BLaER1 treated with 17β-estradiol and CSF1 and Interleukin-3, amounts not matched to agents 10 nM and 100 nM (cell line): ENCODE measurements at regions not wholly inside any gene's neighbourhood (a gene's known extent, or its start where the extent isn't known, plus 50 kb on each side); places are given as distances from the start of the nearest gene placed in this dataset.

Experiments used
- H3K27ac ChIP-seq, 11 experiments: shearing (Covaris generic); formaldehyde crosslinking; 2 replicates each; pipeline ENCODE4 v1.8.1; 2022
- H3K27me3 ChIP-seq, 11 experiments: shearing (Covaris generic); formaldehyde crosslinking; 2 replicates each; pipeline ENCODE4 v1.8.1; 2022
- H3K36me3 ChIP-seq, 11 experiments: shearing (Covaris generic); formaldehyde crosslinking; 2 replicates each; pipeline ENCODE4 v1.8.1; 2022
- H3K4me1 ChIP-seq, 10 experiments: shearing (Covaris generic); formaldehyde crosslinking; 2 replicates each; pipeline ENCODE4 v1.8.1; 2022
- H3K4me2 ChIP-seq, 11 experiments: shearing (Covaris generic); formaldehyde crosslinking; 2 replicates each; pipeline ENCODE4 v1.8.1; 2022
- H3K4me3 ChIP-seq, 10 experiments: shearing (Covaris generic); formaldehyde crosslinking; 2 replicates each; pipeline ENCODE4 v1.8.1; 2022
- H3K9ac ChIP-seq, 11 experiments: shearing (Covaris generic); formaldehyde crosslinking; 2 replicates each; pipeline ENCODE4 v1.8.1; 2022
- H3K9me3 ChIP-seq, 11 experiments: shearing (Covaris generic); formaldehyde crosslinking; replicated peaks in 1 of 11; 2 replicates each; pipeline ENCODE4 v1.8.1; 2022
- H4K20me1 ChIP-seq, 11 experiments: shearing (Covaris generic); formaldehyde crosslinking; 2 replicates each; pipeline ENCODE4 v1.8.1; 2022
- Cebpa-rat ChIP-seq, 11 experiments: shearing (Covaris generic); IDR thresholded peaks; 2 replicates each; pipeline ENCODE4 v1.8.1; 2022

DNA sequence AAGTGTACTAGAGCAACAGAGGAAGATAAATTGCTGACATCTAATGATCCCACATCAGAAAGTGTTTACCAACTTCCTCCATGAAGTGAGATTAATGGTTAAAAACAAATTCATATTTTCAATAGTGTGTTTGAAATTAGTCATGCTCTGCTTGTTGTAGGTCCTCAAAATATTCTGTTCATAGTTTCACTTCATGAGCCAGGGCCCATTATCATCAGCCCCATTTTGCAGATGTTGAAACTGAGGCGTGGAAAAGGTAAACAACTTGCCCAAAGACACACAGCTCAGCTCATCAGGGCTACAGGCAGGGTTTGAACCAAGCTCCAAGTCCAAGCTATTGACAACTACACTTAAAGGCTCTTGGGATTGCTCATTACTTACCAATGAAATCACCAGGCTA is 103.5 kb upstream of the PPARGC1A start:
- Histone ChIP-seq H3K4me2 (no peak overlapping the region), H4K20me1 (no peaks in the 10 kb centered on the region), H3K27me3 (no peaks in the 10 kb centered on the region), H3K27ac (no peak overlapping the region), H3K36me3 (no peaks in the 10 kb centered on the region), H3K9me3 (no peaks in the 10 kb centered on the region), H3K4me1 (no peaks in the 10 kb centered on the region), H3K4me3 (no peak overlapping the region), H3K9ac (no peak overlapping the region)
- no peak for TF ChIP-seq Cebpa-rat (IDR thresholded peaks at IDR 0.05)

- Histone ChIP-seq H3K9me3 (no peaks in the 10 kb centered on the region), H3K27ac (no peak overlapping the region), H3K4me2 (no peak overlapping the region), H3K4me3 (no peak overlapping the region), H3K36me3 (no peaks in the 10 kb centered on the region), H4K20me1 (no peaks in the 10 kb centered on the region), H3K27me3 (no peaks in the 10 kb centered on the region), H3K4me1 (no peaks in the 10 kb centered on the region), H3K9ac (no peak overlapping the region)
- no peak for TF ChIP-seq Cebpa-rat (IDR thresholded peaks at IDR 0.05)
These were observed 101.6 kb upstream of the PPARGC1A start for GRCh38 chr4:23991444-23991843.

DNA sequence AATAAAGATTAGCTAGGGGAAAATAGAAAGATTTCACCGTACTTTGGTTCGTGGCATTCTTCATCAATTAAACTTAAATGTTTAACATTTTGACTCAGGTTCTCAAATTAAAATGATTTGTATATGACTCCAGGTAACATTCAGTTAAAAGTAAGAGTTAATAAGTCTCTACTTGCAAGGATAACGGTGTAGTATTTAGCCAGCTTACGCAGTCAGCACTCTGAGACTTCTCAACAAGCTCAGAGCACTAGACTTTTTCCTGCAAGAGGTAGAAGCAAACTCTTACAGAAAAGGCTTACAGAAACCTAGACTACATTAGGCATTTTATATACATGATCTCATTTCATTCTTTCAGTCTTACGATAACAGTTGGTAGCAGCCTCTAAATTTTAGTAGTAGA is 96.4 kb upstream of the PPARGC1A start:
- no peak overlapping the region for H3K4me3 ChIP-seq
- no peaks in the 10 kb centered on the region for H3K36me3 ChIP-seq
- no peaks in the 10 kb centered on the region for H4K20me1 ChIP-seq
- no peak overlapping the region for H3K9ac ChIP-seq
- no peak overlapping the region for H3K27ac ChIP-seq
- no peak for TF ChIP-seq Cebpa-rat (IDR thresholded peaks at IDR 0.05)
- no peaks in the 10 kb centered on the region for H3K27me3 ChIP-seq
- H3K4me1 ChIP-seq = no peaks in the 10 kb centered on the region
- H3K4me2 ChIP-seq = no peak overlapping the region
- H3K9me3 ChIP-seq = no peaks in the 10 kb centered on the region

GRCh38 chr4:23981328-23981727 is 91.5 kb upstream of the PPARGC1A start:
- Histone ChIP-seq H3K27ac (no peak overlapping the region), H3K9me3 (no peaks in the 10 kb centered on the region), H3K27me3 (no peaks in the 10 kb centered on the region), H3K4me3 (no peak overlapping the region), H3K4me1 (no peaks in the 10 kb centered on the region; a peak in 1 of 20 replicates), H4K20me1 (no peaks in the 10 kb centered on the region), H3K4me2 (no peak overlapping the region), H3K36me3 (no peaks in the 10 kb centered on the region), H3K9ac (no peak overlapping the region)
- TF ChIP-seq Cebpa-rat (IDR thresholded peaks at IDR 0.05) = no peak

GRCh38 chr4:23979534-23979933 is 89.7 kb upstream of the PPARGC1A start:
- TF ChIP-seq Cebpa-rat (IDR thresholded peaks at IDR 0.05) = no peak
- Histone ChIP-seq H3K9ac (no peak overlapping the region), H3K36me3 (no peaks in the 10 kb centered on the region), H3K4me3 (no peak overlapping the region), H3K27ac (no peak overlapping the region), H4K20me1 (no peaks in the 10 kb centered on the region), H3K27me3 (no peaks in the 10 kb centered on the region), H3K9me3 (no peaks in the 10 kb centered on the region), H3K4me1 (no peaks in the 10 kb centered on the region; a peak in 1 of 20 replicates), H3K4me2 (no peak overlapping the region)

DNA sequence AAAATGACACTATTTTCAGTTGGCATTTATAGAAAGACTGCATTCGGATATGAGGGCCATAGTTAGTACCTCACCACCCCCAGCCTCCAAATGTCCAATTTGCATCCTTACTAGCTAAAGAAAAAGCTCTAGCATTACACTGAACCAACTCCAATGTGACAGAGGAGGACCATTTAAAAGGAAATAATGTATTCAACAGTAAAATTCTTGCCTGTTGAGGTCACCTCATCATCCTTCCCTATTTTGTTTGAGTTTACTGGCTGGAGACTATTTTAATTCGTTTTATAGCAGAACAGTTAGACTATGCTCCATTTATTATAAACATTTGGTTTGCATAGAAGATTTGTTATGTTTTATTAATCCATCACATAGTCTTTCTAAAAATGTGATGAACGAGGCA is 88.2 kb upstream of the PPARGC1A start:
- H3K27me3 ChIP-seq = no peaks in the 10 kb centered on the region
- no peaks in the 10 kb centered on the region for H4K20me1 ChIP-seq
- H3K36me3 ChIP-seq = no peaks in the 10 kb centered on the region
- TF ChIP-seq Cebpa-rat (IDR thresholded peaks at IDR 0.05) = no peak
- H3K9me3 ChIP-seq = no peaks in the 10 kb centered on the region
- no peak overlapping the region for H3K9ac ChIP-seq
- peaks cover 0 to 13% (median 11%) of the 10 kb centered on the region in 10 experiments; a peak in 16 of 20 replicates for H3K4me1 ChIP-seq
- no peak overlapping the region for H3K4me2 ChIP-seq
- H3K4me3 ChIP-seq = no peak overlapping the region
- no peak overlapping the region for H3K27ac ChIP-seq

DNA sequence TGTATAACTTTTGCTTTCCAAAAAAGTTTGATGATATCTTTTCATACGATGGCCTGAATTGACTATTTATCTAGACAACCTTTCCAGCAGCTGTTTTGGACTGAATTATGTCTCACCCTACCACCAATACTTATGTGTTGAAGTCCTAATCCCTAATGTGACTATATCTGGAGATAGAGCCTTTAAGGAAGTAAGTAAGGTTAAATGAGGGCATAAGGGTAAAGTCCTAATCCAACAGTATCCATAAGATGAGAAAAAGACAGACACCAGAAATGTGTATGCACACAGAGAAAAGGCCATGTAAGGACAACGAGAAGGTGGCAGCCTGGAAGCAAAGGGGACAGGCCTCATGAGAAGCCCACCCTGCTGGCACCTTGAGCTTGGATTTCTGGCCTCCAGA is 86.6 kb upstream of the PPARGC1A start:
- no peak overlapping the region for H3K4me2 ChIP-seq
- no peaks in the 10 kb centered on the region for H3K9me3 ChIP-seq
- no peaks in the 10 kb centered on the region for H3K36me3 ChIP-seq
- no peak overlapping the region for H3K9ac ChIP-seq
- no peak for TF ChIP-seq Cebpa-rat (IDR thresholded peaks at IDR 0.05)
- no peaks in the 10 kb centered on the region for H4K20me1 ChIP-seq
- H3K4me1 ChIP-seq = peaks cover 0 to 29% (median 27%) of the 10 kb centered on the region in 10 experiments; a peak in 16 of 20 replicates
- no peaks in the 10 kb centered on the region for H3K27me3 ChIP-seq
- no peak overlapping the region for H3K27ac ChIP-seq
- no peak overlapping the region for H3K4me3 ChIP-seq

DNA sequence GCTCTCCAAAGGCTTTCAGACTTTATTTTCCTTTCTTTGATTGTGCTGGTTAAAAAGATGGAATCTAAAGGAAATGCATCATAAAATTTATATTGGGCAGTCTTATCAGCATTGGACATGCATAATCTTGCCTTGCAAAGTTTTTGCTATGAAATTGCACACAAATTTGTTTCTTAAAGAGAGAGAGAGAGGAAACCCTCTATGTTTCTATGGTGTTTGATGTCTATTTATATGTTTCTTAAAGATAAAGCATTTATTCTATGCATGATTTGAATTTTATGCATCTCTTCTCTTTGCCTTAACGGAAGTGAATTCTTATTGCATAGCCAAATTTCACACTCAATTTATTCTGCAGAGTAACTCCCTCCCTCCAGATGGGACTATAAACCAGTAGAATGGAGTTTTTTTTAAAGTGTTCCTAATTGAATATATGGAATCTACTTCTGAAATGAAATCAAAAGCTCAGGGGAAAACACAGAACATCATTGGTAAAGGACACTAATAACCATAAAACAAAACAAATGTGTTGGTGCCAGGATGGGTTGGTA is 83.5 kb upstream of the PPARGC1A start:
- no peaks in the 10 kb centered on the region for H3K9me3 ChIP-seq
- H3K9ac ChIP-seq = no peak overlapping the region
- peaks cover 0 to 50% (median 41%) of the 10 kb centered on the region in 10 experiments; a peak in 16 of 20 replicates for H3K4me1 ChIP-seq
- H4K20me1 ChIP-seq = no peaks in the 10 kb centered on the region
- no peaks in the 10 kb centered on the region for H3K36me3 ChIP-seq
- H3K27me3 ChIP-seq = no peaks in the 10 kb centered on the region
- H3K4me3 ChIP-seq = no peak overlapping the region
- H3K4me2 ChIP-seq = peak overlapping the region in 8 of 11 experiments; percentile 25 to 73 (median 56); a peak in 16 of 22 replicates
- TF ChIP-seq Cebpa-rat (IDR thresholded peaks at IDR 0.05) = no peak
- 0 out of 22 replicates have a peak overlapping the region, but pooled peaks of 1 of the 11 experiments have one; percentile 1 for H3K27ac ChIP-seq

DNA sequence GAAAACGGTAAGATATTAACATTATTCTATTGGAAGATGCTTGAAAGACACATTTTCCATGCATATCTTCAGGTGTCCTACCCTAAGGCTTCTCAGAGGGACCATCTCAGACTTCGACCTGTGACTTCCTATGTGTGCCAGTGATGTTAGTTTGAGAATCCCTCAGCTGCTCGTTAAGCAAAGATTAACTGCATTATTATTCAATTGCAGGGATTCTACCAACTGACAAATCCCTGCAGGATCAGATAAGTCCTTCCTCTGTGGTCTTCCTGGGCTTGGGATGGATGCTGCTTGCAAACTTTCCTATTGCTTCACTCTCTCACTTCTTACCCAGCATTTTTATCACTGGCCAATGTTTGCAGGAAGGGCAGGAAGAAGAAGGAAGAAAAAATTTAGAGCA is 83.0 kb upstream of the PPARGC1A start:
- Histone ChIP-seq H3K9me3 (no peaks in the 10 kb centered on the region), H4K20me1 (no peaks in the 10 kb centered on the region), H3K4me2 (peak overlapping the region in 8 of 11 experiments; percentile 25 to 73 (median 56); a peak in 15 of 22 replicates), H3K27me3 (no peaks in the 10 kb centered on the region), H3K4me3 (no peak overlapping the region), H3K27ac (0 out of 22 replicates have a peak overlapping the region, but pooled peaks of 1 of the 11 experiments have one; percentile 1), H3K4me1 (peaks cover 0 to 50% (median 41%) of the 10 kb centered on the region in 10 experiments; a peak in 16 of 20 replicates), H3K9ac (no peak overlapping the region), H3K36me3 (no peaks in the 10 kb centered on the region)
- TF ChIP-seq Cebpa-rat (IDR thresholded peaks at IDR 0.05) = no peak

GRCh38 chr4:23972187-23972586 is 82.3 kb upstream of the PPARGC1A start:
- Histone ChIP-seq H3K27ac (peak overlapping the region in 5 of 11 experiments; percentile 1 to 24 (median 15); a peak in 3 of 22 replicates), H3K27me3 (no peaks in the 10 kb centered on the region), H3K9ac (no peak overlapping the region), H3K4me1 (peaks cover 0 to 50% (median 41%) of the 10 kb centered on the region in 10 experiments; a peak in 16 of 20 replicates), H3K4me3 (no peak overlapping the region; a peak in 1 of 20 replicates), H4K20me1 (no peaks in the 10 kb centered on the region), H3K9me3 (no peaks in the 10 kb centered on the region), H3K36me3 (no peaks in the 10 kb centered on the region), H3K4me2 (peak overlapping the region; percentile 2 to 73 (median 45); a peak in 16 of 22 replicates)
- no peak for TF ChIP-seq Cebpa-rat (IDR thresholded peaks at IDR 0.05)
